SK-N-SH (cell line): ENCODE measurements at regions not wholly inside any gene's neighbourhood (a gene's known extent, or its start where the extent isn't known, plus 50 kb on each side); places are given as distances from the start of the nearest gene placed in this dataset.

ENCODE experiments used
- NRF1 ChIP-seq: IDR thresholded peaks from 2 replicates; pipeline ENCODE4 v1.6.1; 2012; ENCODE audit warnings: low read depth, mild to moderate bottlenecking, low read length
- POLR2AphosphoS5 ChIP-seq: IDR thresholded peaks from 2 replicates; pipeline ENCODE4 v1.6.1; 2012; ENCODE audit warnings: low read depth, low read length
- RCOR1 ChIP-seq: fragments of 150-350 bp; IDR thresholded peaks from 2 replicates; pipeline ENCODE4 v1.6.1; 2017; ENCODE audit warnings: antibody characterized with exemption, low read length
- TF ChIP-seq, protein P1 (sequence below): fragments of 200-600 bp; sonication (generic); IDR thresholded peaks from 2 replicates; pipeline ENCODE4 v1.6.1; 2017; ENCODE audit warnings: antibody characterized with exemption, mild to moderate bottlenecking, moderate library complexity

DNA sequence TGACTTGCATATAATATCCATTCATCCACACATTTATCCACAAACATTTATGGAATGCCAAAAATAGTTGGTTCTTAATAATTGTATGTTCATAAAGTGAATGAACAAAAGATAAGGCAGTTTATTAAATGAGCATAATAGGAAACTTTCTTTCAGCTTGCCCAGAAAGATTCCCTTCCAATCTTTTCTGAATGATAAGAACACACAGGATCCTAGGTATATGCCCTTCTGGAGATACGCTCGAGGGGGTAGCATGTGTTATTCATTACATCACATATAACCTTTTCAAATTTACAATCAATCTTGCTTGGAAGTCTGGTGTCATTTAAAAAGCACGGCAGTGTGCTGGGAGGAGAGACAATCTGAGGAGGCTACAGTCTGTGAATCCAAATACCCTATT is 80.4 kb upstream of the PDK4 start:
- TF ChIP-seq, protein P1, sequence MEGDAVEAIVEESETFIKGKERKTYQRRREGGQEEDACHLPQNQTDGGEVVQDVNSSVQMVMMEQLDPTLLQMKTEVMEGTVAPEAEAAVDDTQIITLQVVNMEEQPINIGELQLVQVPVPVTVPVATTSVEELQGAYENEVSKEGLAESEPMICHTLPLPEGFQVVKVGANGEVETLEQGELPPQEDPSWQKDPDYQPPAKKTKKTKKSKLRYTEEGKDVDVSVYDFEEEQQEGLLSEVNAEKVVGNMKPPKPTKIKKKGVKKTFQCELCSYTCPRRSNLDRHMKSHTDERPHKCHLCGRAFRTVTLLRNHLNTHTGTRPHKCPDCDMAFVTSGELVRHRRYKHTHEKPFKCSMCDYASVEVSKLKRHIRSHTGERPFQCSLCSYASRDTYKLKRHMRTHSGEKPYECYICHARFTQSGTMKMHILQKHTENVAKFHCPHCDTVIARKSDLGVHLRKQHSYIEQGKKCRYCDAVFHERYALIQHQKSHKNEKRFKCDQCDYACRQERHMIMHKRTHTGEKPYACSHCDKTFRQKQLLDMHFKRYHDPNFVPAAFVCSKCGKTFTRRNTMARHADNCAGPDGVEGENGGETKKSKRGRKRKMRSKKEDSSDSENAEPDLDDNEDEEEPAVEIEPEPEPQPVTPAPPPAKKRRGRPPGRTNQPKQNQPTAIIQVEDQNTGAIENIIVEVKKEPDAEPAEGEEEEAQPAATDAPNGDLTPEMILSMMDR, result no peak
- TF ChIP-seq POLR2AphosphoS5, result no peak
- no peak for TF ChIP-seq RCOR1
- no peak for TF ChIP-seq NRF1
